B cell (primary cell): ENCODE measurements at regions not wholly inside any gene's neighbourhood (a gene's known extent, or its start where the extent isn't known, plus 50 kb on each side); places are given as distances from the start of the nearest gene placed in this dataset.
"Not testable (repeated sequence)": the region's sequence is repeated elsewhere in the genome, so short reads cannot be mapped to it uniquely, and the experiment has no call there.

Source experiments
- ATAC-seq: fragments of 200-7000 bp; cut with Tn5 transposase; one replicate; pipeline ENCODE4 v1.10.0; 2021; ENCODE audit warnings: low read depth, mild to moderate bottlenecking, moderate number of reproducible peaks, moderate library complexity
- CTCF ChIA-PET: fragments of 350-600 bp; sonication (Branson Sonifier 250); formaldehyde crosslinking; loops from one replicate; lab custom pipeline; 2021; ENCODE audit warnings: antibody characterized with exemption, inconsistent platforms; lab: Charles Lee
- POLR2A ChIA-PET: fragments of 350-600 bp; sonication (Branson Sonifier 250); formaldehyde crosslinking; loops from one replicate; lab custom pipeline; 2021; ENCODE audit warnings: antibody characterized with exemption; lab: Charles Lee
- DNase-seq: peaks from one replicate; pipeline ENCODE4 v3.0.0; 2013
- H2AFZ ChIP-seq: 2 replicates; pipeline ENCODE4 v1.6.1; 2012; ENCODE audit warnings: mild to moderate bottlenecking, low read depth, low read length; ENCODE audit not compliant: insufficient read depth, poor library complexity, severe bottlenecking
- H3K27ac ChIP-seq, 2 donors: 1 replicate in 1 of 2; 2 replicates in 1 of 2; pipeline ENCODE4 v1.5.1; 2012 to 2013; ENCODE audit warnings: low read length in 2 of 2, mild to moderate bottlenecking in 2 of 2, moderate library complexity in 1 of 2
- H3K27me3 ChIP-seq, 4 experiments: fragments of 200-600 bp in 1 of 4; sonication (generic) in 1 of 4; replicated peaks in 1 of 4; 1 replicate in 2 of 4; 2 replicates in 2 of 4; pipeline versions ENCODE4 v1.6.1 to v1.7.0; 2013 to 2016; ENCODE audit warnings: low read length in 3 of 4, mild to moderate bottlenecking in 2 of 4, mixed read lengths in 1 of 4, moderate library complexity in 1 of 4; ENCODE audit not compliant: insufficient read depth in 4 of 4, control insufficient read depth in 3 of 4; ENCODE audit errors: control extremely low read depth in 1 of 4
- H3K36me3 ChIP-seq, 2 experiments: replicated peaks in 1 of 2; 1 replicate in 1 of 2; 2 replicates in 1 of 2; pipeline versions ENCODE4 v1.6.1 to v1.7.1; 2013; ENCODE audit warnings: low read length in 1 of 2; ENCODE audit not compliant: insufficient read depth in 2 of 2, control insufficient read depth in 1 of 2; ENCODE audit errors: control extremely low read depth in 1 of 2, extremely low read depth in 1 of 2
- H3K4me1 ChIP-seq, 2 donors: fragments of 200-600 bp in 1 of 2; sonication (generic) in 1 of 2; 1 replicate in 1 of 2; 2 replicates in 1 of 2; pipeline versions ENCODE4 v1.5.1 to v1.6.1; 2013 to 2017; ENCODE audit warnings: low read length in 2 of 2; ENCODE audit not compliant: control insufficient read depth in 2 of 2, insufficient read depth in 2 of 2
- H3K4me2 ChIP-seq: replicated peaks from 2 replicates; pipeline ENCODE3; 2012; ENCODE audit warnings: mild to moderate bottlenecking, low read depth, low read length; ENCODE audit not compliant: poor library complexity, severe bottlenecking
- H3K4me3 ChIP-seq, 5 experiments: fragments of 200-600 bp in 1 of 5; sonication (generic) in 1 of 5; 1 replicate in 3 of 5; 2 replicates in 2 of 5; pipeline versions ENCODE4 v1.5.1 to v1.7.0; 2011 to 2016; ENCODE audit warnings: low read length in 4 of 5, mild to moderate bottlenecking in 4 of 5, low read depth in 2 of 5, control low read depth in 1 of 5, moderate library complexity in 1 of 5; ENCODE audit not compliant: insufficient read depth in 1 of 5; ENCODE audit errors: control extremely low read depth in 1 of 5, extremely low read depth in 1 of 5
- H3K79me2 ChIP-seq: fragments of 200-600 bp; sonication (generic); one replicate; pipeline ENCODE4 v1.6.0; 2016; ENCODE audit warnings: low read length; ENCODE audit not compliant: control insufficient read depth, insufficient read depth
- H3K9ac ChIP-seq: fragments of 200-600 bp; sonication (generic); 2 replicates; pipeline ENCODE4 v1.6.1; 2017; ENCODE audit warnings: mild to moderate bottlenecking, low read length, moderate library complexity
- H3K9me3 ChIP-seq, 3 donors: one replicate each; pipeline versions ENCODE4 v1.6.1 to v1.7.1; 2013; ENCODE audit warnings: low read length in 2 of 3; ENCODE audit not compliant: control insufficient read depth in 2 of 3, insufficient read depth in 1 of 3; ENCODE audit errors: control extremely low read depth in 1 of 3
- H4K20me1 ChIP-seq: 2 replicates; pipeline ENCODE4 v1.6.0; 2012; ENCODE audit warnings: mild to moderate bottlenecking, low read length; ENCODE audit not compliant: insufficient read depth, control insufficient read depth, poor library complexity, severe bottlenecking
- H3K27ac Mint-ChIP-seq: one replicate; pipeline ENCODE4 v1.8.0; 2021; ENCODE audit warnings: mixed read lengths
- H3K27me3 Mint-ChIP-seq: one replicate; pipeline ENCODE4 v1.8.0; 2021; ENCODE audit warnings: mixed read lengths
- H3K4me1 Mint-ChIP-seq: one replicate; pipeline ENCODE4 v1.8.0; 2021; ENCODE audit warnings: mixed read lengths
- H3K4me3 Mint-ChIP-seq: one replicate; pipeline ENCODE4 v1.8.0; 2021; ENCODE audit warnings: mixed read lengths
- H3K9me3 Mint-ChIP-seq: one replicate; pipeline ENCODE4 v1.8.0; 2022; ENCODE audit warnings: mixed read lengths; ENCODE audit not compliant: insufficient read depth
- WGBS: methylation state at CpG from one replicate; pipeline ENCODE4 v1.1.5; 2013; ENCODE audit warnings: missing lambda C conversion rate; ENCODE audit not compliant: insufficient coverage; 5-methylcytosine and 5-hydroxymethylcytosine counted together
- intact Hi-C: fragments of 100-400 bp; cut with micrococcal nuclease; formaldehyde crosslinking; loops from one replicate; pipeline ENCODE4 v1.10.0; 2022

DNA sequence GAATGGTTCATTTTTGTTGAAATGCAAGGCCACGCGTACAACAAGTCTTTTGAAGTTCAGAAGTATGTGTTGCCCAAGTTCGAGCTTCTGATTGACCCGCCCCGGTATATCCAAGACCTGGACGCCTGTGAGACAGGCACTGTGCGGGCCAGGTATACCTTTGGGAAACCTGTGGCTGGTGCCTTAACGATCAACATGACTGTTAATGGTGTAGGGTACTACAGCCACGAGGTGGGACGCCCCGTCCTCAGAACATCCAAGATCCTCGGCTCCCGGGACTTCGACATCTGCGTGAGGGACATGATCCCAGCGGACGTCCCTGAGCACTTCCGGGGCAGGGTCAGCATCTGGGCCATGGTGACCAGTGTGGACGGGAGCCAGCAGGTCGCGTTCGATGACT is 1246.9 kb upstream of the PHF14 start:
- DNase-seq, H2AFZ ChIP-seq, H3K79me2 ChIP-seq, H3K27ac Mint-ChIP-seq, H3K4me2 ChIP-seq, H3K27me3 ChIP-seq, H4K20me1 ChIP-seq, H3K27me3 Mint-ChIP-seq, H3K4me1 Mint-ChIP-seq, CTCF ChIA-PET, H3K4me1 ChIP-seq, ATAC-seq, H3K27ac ChIP-seq, H3K4me3 Mint-ChIP-seq, H3K4me3 ChIP-seq, POLR2A ChIA-PET, H3K9me3 Mint-ChIP-seq, H3K36me3 ChIP-seq, H3K9ac ChIP-seq, intact Hi-C loops: not testable (repeated sequence)
- peaks cover 0 to 22% (median 0%) of the 10 kb centered on the region in 3 donors for H3K9me3 ChIP-seq
- 93% methylated on average over 11 of the region's 22 CpGs for WGBS

DNA sequence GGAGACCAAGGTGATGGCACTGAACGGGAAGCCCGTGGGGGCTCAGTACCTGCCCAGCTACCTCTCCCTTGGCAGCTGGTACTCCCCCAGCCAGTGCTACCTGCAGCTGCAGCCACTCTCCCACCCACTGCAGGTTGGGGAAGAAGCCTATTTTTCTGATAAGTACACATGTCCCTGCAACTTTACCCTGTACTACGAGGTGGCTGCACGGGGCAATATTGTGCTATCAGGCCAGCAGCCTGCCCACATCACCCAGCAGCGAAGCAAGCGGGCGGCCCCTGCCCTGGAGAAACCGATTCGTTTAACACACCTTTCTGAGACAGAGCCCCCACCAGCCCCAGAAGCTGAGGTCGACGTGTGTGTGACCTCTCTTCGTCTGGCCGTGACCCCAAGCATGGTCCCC is 1246.2 kb upstream of the PHF14 start:
- CTCF ChIA-PET, result not testable (repeated sequence)

DNA sequence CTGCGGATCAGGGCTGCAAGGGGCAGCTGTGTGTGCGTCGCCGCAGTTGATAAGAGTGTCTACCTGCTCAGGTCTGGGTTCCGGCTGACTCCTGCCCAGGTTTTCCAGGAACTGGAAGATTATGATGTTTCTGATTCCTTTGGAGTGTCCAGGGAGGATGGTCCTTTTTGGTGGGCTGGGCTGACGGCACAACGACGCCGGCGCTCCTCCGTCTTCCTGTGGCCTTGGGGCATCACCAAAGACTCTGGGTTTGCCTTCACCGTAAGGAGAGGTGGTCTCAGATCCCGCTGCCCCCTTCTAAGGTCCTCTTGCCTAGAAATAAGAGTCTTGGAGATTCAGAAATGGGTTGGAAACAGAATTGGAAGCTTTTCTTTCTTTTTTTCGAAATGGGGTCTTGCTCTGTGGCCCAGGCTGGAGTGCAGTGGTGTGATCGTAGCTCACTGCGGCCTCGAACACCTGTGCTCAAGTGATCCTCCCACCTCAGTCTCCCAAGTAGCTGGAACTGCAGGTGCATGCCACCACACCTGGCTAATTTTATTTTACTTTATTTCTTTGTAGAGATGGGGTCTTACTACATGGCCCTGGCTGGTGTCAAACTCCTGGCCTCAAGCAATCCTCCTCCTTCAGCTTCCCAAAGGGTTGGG is 1245.5 kb upstream of the PHF14 start:
- WGBS, result 97% methylated on average over 10 of the region's 17 CpGs
- ATAC-seq, H3K4me1 Mint-ChIP-seq, H2AFZ ChIP-seq, H3K79me2 ChIP-seq, H3K27ac ChIP-seq, H3K27ac Mint-ChIP-seq, H3K27me3 Mint-ChIP-seq, H3K4me2 ChIP-seq, H3K4me3 Mint-ChIP-seq, H3K27me3 ChIP-seq, H3K36me3 ChIP-seq, H3K9me3 Mint-ChIP-seq, CTCF ChIA-PET, H3K4me1 ChIP-seq, intact Hi-C loops, DNase-seq, H3K9ac ChIP-seq, H4K20me1 ChIP-seq, H3K4me3 ChIP-seq, POLR2A ChIA-PET: not testable (repeated sequence)
- H3K9me3 ChIP-seq, result peaks cover 0 to 22% (median 0%) of the 10 kb centered on the region in 3 donors

More for the DNA sequence above, 1246.2 kb upstream of the PHF14 start:
- POLR2A ChIA-PET, H3K4me1 ChIP-seq, H2AFZ ChIP-seq, H3K4me3 Mint-ChIP-seq, DNase-seq, H3K27ac Mint-ChIP-seq, H3K27me3 Mint-ChIP-seq, H3K27me3 ChIP-seq, H3K79me2 ChIP-seq, H4K20me1 ChIP-seq, H3K9ac ChIP-seq, H3K9me3 Mint-ChIP-seq, H3K36me3 ChIP-seq, H3K27ac ChIP-seq, ATAC-seq, intact Hi-C loops, H3K4me1 Mint-ChIP-seq, H3K4me3 ChIP-seq, H3K4me2 ChIP-seq: not testable (repeated sequence)
- 95% methylated on average over 7 of the region's 13 CpGs for WGBS
- peaks cover 0 to 22% (median 0%) of the 10 kb centered on the region in 3 donors for H3K9me3 ChIP-seq
